Fibroblast of gingiva (primary cell): ENCODE measurements at regions not wholly inside any gene's neighbourhood (a gene's known extent, or its start where the extent isn't known, plus 50 kb on each side); places are given as distances from the start of the nearest gene placed in this dataset.
"Not testable (repeated sequence)": the region's sequence is repeated elsewhere in the genome, so short reads cannot be mapped to it uniquely, and the experiment has no call there.

Source experiments
- DNase-seq: peaks from one replicate; pipeline ENCODE4 v3.0.0-alpha.2; 2011; ENCODE audit warnings: low read depth

DNA sequence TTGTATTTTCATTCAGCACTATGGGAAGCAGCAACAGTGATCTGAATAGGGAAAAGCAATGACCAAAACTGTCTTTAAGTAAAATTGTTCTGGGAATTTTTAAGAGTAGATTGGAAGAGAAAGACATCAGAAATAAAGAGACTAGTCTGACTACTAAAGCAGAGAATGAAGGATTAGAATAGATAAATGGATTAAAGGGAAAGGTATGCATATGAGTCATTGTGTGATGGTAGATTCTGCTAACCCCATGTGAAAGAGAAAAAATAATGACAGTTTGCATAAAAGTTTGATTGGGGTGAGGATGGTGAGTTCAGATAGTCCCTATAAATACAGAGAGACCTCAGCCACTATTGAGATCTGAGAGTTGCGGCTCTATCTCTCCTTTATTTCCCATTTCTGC, 139.6 kb upstream of the DCC start:
- no peak for DNase-seq

DNA sequence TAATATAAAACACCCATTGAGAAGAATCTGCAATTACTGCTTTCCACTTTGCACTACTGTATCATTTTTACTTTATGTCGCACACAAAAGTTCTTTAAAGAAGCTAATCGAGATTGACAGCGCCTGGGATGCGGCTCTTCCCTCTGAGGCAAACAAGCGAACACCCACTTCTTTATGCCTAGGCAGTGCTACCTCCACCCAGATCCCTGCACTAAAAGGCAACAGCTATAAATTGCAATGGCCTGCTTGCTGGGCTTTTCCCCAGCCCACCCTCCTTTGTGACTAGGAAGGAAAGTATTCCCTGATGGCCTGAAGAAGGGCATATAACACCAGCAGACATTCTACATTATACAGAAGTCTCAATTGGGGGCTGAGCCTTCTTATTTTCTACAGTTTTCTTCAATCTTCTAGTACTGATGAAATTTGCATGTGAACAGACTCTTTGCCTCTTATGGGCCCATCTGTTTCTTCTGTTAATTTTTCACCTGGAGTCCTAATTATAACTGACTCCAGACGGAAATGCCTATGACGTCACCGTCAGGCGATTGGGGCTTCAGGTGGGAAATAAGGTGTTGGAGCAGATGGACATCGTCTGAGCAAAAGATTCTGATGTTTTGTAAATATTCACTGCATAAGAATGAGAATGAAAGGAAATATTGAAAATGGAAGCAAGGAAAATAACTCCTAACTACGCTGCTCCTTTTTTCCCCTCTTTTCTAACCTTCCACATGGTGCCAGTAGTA, 138.9 kb upstream of the DCC start:
- DNase-seq, result no peak

DNA sequence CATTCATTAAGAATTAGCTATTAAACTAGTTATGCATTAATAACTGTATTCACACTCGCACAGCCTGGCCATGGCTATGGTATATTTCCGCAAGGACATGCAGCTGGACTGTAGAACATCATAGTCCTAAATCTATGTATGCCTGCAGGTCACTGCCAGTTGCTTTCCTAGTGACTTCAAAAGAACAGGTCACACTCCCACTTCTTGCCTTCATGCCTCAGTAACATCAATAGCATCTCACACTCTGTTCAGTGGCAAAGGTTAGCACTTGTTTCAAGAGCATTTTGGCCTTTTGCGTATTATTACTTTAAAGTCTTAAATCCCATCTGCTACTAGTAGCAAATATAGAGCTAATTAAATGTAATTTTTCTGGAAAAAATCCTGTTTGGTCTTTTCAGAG, 131.4 kb upstream of the DCC start:
- no peak for DNase-seq

DNA sequence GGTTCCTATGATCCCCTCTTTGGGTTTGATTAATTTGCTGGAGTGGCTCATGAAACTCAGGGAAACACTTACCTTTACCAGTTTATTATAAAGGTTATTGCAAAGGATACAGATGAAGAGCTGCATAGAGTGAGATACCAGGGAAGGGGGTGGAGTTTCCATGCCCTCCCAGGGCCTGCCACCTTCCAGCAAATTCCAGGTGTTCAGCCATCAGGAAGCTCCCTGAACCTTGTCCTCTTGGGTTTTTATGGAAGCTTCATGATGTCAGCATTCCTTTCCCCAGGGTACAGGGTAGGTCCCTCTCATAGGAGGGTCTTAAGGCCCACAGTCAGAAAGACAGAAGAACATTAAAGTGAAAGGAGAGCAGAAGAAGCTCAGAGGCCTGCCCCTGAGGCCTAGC, 123.9 kb upstream of the DCC start:
- DNase-seq, result no peak

DNA sequence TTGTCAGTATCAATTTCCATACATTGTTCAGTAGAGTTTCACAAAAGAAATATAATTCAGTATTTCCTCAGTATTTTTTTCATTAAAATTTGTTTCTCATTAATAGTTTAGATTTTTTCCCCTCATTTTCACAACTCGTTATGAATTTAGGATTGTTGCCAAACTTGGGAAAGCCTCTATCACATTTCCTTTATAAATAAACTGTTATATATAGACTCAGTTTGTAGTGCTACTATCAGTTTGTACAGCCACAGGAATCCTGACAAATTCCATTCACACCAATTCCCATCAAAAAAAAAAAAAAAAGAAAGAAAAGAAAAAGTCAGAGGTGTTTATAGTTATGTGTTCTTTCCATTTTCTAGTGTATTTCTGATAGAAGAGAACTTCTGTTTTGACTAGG, 123.3 kb upstream of the DCC start:
- DNase-seq, result no peak

DNA sequence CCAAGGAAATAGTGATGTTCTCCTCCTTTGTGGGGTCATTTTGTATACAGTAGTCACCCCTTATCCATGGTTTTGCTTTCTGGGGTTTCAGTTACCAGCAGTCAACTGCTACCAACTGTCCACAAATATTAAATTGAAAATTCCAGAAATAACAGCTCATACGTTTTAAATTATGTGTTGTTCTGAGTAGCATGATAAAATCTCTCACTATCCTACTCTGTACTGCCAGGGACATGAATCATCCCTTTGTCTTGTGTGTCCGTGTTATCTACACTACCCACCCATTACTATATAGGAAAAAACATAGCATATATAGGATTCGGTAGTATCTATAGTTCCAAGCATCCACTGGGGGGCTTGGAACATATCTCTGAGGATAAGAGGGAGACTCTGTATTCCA, 120.9 kb upstream of the DCC start:
- DNase-seq, result peak; percentile 9

DNA sequence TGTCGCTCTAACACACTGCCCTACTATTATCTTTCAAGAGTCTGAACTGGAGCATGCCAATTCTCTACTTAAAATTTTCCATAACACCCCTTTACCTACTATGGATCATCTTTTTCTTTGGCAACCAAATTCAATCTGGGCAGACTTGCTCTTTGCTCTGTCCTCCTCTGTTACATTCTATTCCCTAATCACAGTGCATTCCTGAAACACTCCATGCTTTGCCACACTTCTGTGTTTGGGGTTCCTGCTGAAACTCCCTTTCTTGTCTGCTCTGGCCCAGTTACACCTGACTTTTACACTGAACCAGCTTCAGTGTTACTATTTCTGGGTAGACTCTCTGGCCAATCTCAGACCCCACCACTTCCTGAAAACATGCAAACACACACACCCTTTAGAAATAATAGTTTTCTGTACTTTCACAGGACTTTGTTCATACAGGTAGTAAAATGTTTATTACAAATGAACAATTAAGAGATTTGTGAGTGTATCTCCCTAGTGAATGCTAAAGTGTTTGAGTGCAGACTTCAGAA, 119.9 kb upstream of the DCC start:
- no peak for DNase-seq

DNA sequence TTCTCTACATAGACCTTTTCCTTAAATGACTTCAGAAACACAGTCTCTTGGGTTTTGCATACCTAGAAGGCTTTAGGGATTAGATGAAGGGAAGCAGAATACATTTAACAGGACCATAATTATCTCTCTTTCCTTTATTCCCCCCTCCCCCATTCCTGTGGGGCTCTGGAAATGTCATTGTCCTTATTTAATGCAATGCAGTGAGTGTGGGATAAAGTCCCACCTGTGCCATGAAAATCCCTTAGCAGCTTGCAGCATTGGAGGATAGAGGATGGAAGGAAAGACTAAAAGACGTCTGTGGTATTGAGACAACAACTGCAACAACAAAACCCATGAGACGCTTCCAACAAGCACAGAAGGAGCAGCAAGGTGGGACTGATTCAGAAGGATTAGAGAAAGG, 117.8 kb upstream of the DCC start:
- no peak for DNase-seq

DNA sequence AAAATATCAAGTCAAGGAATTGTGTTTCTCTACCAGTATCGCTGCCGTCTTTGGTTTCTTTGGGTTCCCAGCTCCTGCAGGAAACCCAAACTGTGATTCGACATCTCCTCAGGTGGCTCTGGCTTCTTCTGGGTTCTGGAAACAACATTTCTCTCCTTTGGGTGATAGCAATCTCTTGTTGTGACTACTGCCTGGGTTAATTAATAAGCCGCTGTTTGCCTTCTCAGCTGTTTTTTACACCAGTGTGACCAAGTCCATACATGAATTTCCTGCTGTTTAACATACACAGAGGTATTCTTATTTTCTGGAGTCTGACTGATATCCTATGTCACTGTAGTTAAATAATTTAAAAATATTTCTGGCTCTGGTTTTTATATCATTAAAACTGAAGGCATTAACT, 112.5 kb upstream of the DCC start:
- no peak for DNase-seq

DNA sequence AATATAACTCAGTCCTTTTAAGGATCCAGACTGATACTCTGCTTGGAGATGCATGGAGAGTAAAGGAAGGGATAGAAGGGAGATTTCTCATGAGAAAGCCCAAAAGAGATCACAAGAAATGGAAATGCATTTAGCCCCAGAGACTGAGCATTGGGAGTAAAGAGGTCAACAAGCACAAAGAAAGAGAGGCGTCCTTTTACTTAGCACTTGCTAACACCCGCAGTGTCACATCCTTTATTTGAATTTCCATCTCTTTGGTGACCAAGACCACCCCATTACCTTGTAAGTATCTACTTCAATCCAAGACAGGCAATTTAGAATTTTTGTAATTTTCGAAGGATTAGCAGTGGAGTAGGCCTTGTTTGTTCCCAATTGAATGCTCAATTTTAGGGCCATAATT, 111.8 kb upstream of the DCC start:
- no peak for DNase-seq

DNA sequence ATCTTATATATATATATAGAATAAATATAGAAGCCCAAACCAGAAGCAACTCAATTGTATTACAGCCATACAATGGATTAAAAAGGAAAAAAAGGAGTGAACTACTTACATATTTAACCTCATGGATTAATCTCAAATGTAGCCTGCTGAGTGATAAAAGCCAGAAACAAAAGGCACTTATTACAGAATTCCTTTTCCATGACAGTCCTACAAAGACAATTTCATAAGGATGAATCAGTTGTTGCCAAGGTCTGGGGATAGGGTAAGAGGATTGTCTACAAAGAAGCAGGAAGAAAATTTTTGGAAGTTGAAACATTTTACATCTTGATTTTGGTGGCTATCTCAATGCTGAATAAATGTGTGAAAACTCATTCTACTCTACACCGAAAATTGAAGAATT, 103.9 kb upstream of the DCC start:
- DNase-seq, result no peak

DNA sequence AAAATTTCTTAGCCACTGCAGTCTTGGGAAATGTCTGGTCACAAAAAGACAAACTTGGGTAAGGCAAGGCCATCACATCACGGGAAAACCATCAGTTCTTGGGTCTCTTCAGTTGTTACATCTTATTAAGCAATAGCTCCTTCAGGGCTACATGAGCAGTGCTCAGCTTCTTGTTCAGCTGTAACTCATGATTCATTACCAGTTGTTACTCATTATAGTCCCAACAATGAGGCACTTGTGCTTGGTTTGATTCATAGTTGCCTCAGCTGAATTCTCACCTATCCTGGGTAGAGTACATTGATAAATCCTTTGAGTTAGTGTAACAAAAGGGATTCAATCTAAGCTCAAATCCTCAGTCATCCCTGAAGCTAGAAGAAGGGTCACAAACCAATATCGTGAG, 102.4 kb upstream of the DCC start:
- DNase-seq, result no peak

DNA sequence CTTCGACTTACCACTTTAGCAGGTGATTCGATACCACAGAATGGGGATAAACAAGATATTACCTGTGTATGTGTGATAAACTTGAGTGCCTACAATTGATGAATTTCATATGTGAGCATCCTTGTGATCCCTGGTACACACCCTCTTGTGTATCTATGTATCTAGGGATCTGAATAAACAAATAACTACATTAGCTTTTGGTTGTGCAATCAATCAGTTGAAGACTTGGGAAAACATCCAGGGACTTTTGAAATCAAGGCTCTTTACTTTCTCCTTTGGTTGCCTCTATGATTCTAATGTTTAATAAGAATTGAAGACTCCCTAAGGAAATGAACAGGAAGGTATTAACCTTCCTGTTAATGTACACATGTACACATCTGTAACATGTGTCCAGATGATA, 97.3 kb upstream of the DCC start:
- peak; percentile 7 for DNase-seq

DNA sequence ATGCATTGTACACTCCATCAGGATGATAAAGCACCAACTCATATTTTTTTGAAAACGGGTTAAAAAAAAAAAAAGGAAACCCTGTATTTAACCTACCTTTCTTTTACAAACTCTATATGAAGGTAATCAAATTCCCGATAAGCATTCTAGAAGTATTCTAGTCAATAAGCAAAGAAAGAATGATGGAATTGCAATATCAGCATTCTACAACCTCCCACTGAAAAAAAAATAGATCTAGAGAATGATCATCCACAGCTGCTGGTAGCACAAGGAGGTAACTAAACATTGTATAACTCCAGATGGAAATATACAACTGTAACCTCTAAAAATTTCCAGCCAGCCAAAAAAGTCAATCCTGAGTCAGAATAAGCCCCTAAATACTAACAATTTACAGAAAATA, 95.3 kb upstream of the DCC start:
- DNase-seq, result no peak

DNA sequence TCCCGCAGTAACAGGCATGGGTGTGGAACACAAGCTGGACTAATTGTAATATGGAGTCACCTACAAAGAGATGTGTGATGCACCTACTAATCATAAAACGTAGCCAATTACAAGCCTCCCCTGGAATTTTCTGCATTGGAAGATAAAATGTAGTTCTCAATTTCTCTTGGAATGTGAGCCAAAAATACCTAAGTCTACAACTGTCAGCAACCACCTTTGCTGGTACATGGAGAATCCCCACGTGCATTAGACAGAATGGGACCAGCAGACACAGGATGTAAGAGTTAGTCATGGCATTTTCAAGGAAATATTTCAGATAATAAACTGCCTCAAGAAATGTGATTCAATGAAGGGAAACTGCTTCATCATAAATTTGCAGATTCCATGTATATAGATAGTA, 85.6 kb upstream of the DCC start:
- no peak for DNase-seq

DNA sequence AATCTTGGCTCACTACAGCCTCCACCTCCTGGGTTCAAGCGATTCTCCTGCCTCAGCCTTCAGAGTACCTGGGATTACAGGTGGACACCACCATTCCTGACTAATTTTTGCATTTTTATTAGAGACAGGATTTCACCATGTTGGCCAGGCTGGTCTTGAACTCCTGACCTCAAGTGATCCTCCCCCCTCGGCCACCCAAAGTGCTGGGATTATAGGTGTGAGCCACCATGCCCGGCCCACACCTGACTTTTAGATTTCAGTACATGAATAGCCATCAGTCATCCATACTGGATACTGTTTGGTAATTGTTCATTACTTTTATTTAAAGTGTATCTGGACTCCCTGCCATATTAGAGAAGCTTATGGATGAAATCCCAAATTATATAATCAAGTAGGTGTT, 82.6 kb upstream of the DCC start:
- not testable (repeated sequence) for DNase-seq

DNA sequence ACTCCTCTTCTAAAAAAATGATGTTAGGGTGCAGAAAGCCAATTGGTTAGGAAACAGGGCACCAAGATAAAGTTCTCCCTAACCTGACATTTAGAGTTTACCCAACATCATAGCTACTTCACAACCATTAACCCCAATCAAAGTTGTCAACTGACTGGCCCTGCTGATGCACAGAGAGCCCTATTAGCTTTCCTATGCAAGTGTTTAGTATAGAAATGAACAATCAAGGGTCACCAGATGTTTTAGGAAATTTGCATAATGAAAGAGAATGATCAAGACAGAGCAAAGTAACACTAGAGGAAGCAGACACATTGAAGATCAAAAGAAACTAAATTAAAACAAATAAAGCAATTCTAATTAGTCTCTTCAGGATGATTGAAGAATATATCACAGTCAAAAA, 64.2 kb upstream of the DCC start:
- DNase-seq, result no peak

DNA sequence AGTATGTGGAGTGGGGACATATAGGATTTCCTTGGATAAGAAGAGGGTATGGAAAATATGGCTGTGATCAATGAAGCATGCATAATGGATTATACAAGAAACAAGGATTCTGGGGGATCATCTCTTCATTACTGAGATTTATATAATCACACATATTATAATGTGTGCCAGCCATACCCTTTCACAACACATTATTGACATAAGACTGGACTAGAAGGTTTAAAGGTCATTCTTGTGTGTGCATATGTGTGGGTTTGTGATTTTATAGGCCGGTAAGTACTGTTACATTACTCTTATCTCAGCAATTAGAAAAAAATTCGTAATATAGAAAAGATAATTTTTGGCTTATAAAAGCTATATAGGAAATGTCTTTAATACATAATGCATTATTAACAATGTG, 62.2 kb upstream of the DCC start:
- no peak for DNase-seq

DNA sequence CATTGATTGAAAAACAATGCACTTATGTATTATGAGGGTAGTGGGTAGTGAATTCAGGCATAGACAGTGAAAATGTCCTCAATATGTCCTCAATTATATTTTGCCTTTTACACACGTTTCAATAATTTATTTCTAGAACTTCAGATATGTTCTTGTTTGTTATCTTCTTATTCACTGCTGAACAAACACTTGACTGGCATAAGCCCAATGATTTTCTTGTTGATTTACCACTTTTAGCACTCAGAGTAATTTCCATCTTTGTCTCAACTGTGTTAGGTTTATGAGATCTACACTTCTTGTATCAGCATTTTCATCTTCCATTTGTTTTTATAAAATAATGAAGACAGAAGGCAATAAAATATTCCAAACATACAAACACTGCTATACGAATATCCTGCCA, 61.8 kb upstream of the DCC start:
- no peak for DNase-seq

DNA sequence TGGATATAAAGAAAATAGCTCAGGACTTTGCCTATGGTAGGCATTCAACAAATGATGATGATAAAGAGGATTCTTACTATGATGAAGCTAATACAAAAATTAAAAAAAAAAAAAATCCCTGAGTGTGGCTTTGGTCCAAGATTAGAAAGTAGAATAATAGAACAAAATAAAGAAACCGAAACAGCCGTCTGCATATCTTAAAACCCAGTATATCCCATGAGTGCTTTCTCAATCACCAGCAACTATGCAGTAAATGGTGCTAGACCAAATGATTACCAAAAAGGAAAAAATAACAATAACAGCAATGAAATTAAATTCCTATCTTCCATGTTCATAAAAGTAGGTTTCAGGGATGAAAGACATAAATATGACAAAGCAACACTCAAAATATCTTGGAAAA, 59.3 kb upstream of the DCC start:
- DNase-seq, result no peak

DNA sequence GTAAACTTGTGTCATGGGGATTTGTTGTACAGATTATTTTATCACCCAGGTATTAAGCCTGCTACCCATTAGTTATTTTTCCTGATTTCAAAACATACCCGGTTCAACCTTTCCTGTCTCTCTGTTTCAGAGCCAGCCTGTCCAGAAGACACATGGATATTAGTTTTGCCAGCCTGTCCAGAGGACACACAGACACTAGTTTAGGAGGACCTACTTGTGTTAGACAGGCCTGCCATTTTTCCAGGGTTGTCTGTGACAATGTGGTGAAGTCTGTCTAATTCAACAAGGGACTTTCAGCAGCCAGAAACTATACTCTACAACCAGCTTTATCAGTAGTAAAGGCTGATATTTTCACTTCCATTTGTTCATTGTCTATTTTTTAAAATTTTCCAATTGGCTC, 56.1 kb upstream of the DCC start:
- no peak for DNase-seq

DNA sequence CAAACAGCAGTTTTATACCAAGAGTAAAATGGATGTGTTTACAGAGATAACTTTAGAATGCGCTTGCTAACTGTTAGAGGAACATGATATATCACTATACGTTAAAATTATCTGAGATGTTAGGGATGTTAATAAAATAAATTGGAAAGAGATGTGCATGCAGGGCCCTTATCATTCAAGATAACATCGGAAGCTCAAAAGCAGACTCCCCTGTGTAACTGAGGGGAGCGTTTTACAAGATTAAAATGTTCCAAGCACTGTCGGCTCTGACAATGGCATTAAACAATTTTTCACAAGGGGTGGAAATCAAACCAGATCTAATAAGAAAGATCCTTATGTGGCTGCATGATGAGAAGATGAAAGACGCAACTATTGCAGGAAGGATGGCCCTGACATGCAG, 53.3 kb upstream of the DCC start:
- DNase-seq, result no peak

DNA sequence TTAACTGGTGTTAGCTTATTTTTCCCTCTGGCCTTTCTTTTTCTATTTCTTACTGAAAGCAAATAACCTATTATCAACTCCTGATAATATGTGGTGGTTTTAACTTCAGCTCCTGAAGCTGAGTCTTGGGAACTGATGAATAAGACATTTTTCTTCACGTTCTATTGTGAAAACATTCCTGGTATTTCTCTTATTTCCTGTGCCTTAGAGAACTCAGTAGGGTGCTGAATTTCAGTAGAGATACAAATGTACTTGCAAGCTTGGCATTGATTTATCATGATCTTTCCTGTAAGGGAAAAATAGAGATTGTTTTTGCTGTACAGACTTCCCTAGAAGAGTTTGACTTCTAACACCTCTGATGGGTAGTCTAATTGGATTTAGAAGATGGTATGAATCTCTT, 52.8 kb upstream of the DCC start:
- no peak for DNase-seq

DNA sequence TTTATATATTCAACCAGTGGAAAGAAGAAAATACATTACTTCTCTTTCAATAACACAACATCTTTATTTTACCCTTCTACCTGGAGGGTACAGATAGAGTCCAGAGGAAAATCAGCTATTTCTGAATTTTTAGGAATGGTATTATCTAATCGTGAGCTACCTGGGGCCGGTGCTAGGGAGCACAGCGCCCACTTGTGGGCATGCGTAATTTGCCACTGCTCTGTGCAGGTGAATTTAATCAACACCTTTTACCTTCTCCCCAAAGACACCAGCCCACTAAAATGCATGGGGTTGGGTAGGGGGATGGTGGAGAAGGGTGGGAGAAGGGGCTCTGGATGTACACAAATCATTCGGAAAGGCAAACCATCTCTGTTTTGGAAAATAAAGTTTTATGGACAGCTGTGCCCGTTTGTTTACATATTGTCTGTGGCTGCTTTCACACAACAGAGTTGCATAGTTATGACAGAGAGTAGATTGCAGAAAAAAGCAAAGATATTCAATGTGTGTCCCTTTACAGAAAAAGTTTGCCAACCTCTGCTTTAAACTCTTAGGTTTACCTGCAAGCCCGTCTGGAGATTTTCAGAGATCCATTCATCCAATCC, 51.5 kb upstream of the DCC start:
- no peak for DNase-seq
